NT2/D1 (cell line): ENCODE measurements at regions not wholly inside any gene's neighbourhood (a gene's known extent, or its start where the extent isn't known, plus 50 kb on each side); places are given as distances from the start of the nearest gene placed in this dataset.

ENCODE experiments used
- SUZ12 ChIP-seq: IDR thresholded peaks from 2 replicates; pipeline ENCODE4 v1.6.1; 2011; ENCODE audit not compliant: insufficient read length, insufficient read depth; ENCODE audit errors: extremely low read depth
- YY1 ChIP-seq: IDR thresholded peaks from 2 replicates; pipeline ENCODE4 v1.6.1; 2011; ENCODE audit not compliant: insufficient read length, insufficient read depth

DNA sequence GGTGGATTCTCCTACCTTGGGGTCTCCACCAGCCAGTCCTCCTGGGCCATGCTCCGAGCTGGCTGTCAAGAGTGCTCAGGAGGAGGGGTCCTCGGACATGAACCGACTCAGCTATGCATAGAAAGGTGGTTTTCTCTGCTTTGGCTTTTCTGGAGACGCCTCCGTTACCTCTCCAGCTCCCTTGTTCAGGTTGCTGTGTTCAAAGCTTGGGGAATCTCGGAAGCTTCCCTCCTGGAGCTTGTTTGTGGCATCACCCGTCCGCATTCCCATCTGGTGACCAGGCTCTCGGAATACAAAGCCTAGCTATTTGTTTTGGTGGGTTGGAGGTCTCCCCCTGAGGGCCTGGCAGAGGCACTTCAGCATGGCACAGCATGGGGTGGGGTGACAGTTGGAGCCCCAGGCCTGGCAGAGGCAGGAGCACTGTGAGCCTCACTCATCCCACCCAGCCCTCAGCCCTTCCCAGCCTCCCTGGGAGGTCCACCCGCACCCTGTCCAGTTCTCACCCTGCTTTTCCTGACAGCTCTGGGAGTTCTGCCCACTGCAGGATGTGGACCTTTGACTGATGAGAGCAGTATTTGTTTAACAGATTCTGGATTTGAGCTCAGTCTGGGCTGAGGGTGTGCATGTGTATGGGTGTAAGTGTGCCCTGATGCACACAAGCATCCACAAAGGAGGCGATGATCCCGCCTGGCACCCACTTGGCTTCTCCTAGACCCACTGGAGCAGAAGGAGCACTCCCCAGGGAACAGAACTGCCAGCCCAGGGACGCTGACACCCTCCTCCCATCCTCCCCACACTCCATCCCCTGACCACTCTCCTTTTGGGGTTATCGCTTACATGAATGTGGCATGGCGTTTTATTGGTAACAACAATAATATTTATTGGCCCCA lies 107.3 kb upstream of the HS6ST1 start:
- no peak for TF ChIP-seq YY1
- TF ChIP-seq SUZ12, result no peak
